ENCODE measurements at regions not wholly inside any gene's neighbourhood (a gene's known extent, or its start where the extent isn't known, plus 50 kb on each side); places are given as distances from the start of the nearest gene placed in this dataset.

GRCh38 chr4:1501754-1502500, 95.7 kb upstream of the NKX1-1 start:
- no peaks in the 10 kb centered on the region for H3K4me1 ChIP-seq
- intact Hi-C loops (cut with DNase I): no loop called here
- DNase-seq: no peak
- WGBS, 2 donors: 76 to 77% methylated on average over 23 of the region's 23 CpGs
- no peaks in the 10 kb centered on the region for H3K9me3 ChIP-seq
- TF ChIP-seq, protein P1, sequence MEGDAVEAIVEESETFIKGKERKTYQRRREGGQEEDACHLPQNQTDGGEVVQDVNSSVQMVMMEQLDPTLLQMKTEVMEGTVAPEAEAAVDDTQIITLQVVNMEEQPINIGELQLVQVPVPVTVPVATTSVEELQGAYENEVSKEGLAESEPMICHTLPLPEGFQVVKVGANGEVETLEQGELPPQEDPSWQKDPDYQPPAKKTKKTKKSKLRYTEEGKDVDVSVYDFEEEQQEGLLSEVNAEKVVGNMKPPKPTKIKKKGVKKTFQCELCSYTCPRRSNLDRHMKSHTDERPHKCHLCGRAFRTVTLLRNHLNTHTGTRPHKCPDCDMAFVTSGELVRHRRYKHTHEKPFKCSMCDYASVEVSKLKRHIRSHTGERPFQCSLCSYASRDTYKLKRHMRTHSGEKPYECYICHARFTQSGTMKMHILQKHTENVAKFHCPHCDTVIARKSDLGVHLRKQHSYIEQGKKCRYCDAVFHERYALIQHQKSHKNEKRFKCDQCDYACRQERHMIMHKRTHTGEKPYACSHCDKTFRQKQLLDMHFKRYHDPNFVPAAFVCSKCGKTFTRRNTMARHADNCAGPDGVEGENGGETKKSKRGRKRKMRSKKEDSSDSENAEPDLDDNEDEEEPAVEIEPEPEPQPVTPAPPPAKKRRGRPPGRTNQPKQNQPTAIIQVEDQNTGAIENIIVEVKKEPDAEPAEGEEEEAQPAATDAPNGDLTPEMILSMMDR (IDR thresholded peaks at IDR 0.05): no peak
- TF ChIP-seq POLR2A (IDR thresholded peaks at IDR 0.05) (no peak), POLR2AphosphoS5 (IDR thresholded peaks at IDR 0.05) (no peak), EP300 (IDR thresholded peaks at IDR 0.05) (no peak)
- no peak overlapping the region for H3K27ac ChIP-seq
- H3K4me3 ChIP-seq: no peak overlapping the region
- H3K27me3 ChIP-seq: peaks cover 0 to 36% (median 5%) of the 10 kb centered on the region in 3 donors
- H3K36me3 ChIP-seq: no peaks in the 10 kb centered on the region

DNA sequence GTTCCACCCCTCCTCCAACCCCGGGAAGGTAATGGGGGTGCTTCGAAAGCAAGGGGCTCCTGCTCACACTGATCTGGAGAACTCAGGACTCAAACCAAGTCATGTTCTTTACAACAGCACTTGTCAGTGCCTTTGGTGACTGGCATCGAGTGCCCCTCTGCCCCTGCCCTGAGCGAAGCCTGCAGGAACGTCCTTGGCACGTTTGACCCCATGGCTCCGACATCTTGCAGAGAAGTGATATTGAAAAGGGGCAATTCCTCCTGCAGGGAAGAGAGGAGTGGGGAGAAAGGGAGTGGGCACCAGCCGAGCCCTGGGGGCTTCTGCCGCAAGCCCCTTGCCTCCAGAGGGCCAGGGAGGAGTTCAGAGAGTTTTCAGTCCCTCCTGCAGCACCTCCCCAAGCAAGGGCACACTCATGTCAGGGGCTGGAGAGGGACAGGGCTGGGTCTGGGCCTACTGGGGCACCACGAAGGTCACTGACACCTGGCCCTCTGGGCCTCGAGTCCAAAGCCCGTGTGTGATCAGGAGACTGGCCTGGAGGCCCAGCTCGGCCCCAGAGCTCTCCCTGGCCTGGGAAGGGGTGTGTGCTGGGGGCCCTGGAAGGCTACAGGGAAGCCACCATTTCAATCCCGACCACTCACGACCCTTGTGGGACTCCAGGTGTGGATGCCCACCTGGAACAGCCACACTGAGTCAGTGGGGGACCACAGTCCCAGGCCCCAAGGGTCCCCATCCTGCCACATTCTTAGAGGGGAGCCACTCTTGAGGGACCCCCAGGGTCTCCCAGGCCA, 94.9 kb upstream of the NKX1-1 start:
- 67 to 80% methylated on average over 15 of the region's 15 CpGs for whole genome bisulfite sequencing, 2 donors
- intact Hi-C loops (cut with DNase I): no loop called here
- no peak for DNase-seq
- Histone ChIP-seq H3K9me3 (no peaks in the 10 kb centered on the region), H3K27me3 (peaks cover 0 to 32% (median 5%) of the 10 kb centered on the region in 3 donors), H3K4me3 (no peak overlapping the region), H3K27ac (no peak overlapping the region), H3K36me3 (no peaks in the 10 kb centered on the region), H3K4me1 (no peaks in the 10 kb centered on the region)
- TF ChIP-seq, protein P1 (IDR thresholded peaks at IDR 0.05): no peak
- TF ChIP-seq POLR2AphosphoS5 (IDR thresholded peaks at IDR 0.05): no peak
- no peak for TF ChIP-seq EP300 (IDR thresholded peaks at IDR 0.05)
- TF ChIP-seq POLR2A (IDR thresholded peaks at IDR 0.05): no peak

DNA sequence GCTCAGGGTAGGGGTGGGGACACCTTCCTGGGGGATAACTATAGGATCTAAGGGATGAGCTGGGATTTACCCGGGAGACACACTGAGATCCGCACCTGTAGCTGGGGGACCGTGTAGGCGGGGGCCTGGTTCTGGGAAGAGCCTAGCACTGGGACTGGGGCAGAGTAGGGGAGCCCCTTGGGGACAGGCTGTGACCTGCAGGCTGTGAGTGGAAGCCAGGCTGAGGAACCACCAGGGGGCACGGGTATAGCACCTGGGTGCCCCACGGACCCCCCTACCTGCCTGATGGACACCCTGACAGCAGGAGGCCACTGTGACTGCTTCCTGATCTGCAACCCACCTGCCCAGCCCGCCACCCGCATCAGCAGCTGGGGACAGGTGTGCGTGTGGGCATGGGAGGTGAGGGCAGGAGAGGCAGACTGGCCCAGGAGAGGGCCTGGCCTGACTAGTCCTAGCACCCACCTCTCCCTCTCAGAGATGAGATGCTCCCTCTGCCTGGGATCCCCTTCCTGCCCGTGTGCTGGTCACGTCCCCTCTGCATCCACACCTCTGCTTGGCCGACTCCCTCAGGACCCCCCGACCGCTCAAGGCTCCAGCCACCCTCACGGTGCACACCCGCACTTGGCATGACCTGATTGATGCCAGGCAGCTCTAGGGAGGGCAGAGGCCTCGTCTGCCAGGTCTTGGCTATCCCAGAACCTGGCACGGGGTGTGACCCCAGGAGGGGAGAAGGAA, 94.2 kb upstream of the NKX1-1 start:
- WGBS, 2 donors: 83 to 86% methylated on average over 18 of the region's 18 CpGs
- DNase-seq: no peak
- H3K27me3 ChIP-seq: peaks cover 0 to 30% (median 5%) of the 10 kb centered on the region in 3 donors

GRCh38 chr4:1499465-1499864, 93.2 kb upstream of the NKX1-1 start:
- WGBS, 2 donors: 72% methylated on average over 7 of the region's 7 CpGs
- Histone ChIP-seq H3K27me3 (peaks cover 0 to 34% (median 11%) of the 10 kb centered on the region in 3 donors), H3K36me3 (no peaks in the 10 kb centered on the region), H3K4me3 (no peak overlapping the region), H3K27ac (no peak overlapping the region), H3K9me3 (no peaks in the 10 kb centered on the region), H3K4me1 (no peaks in the 10 kb centered on the region)
- DNase-seq: no peak
- intact Hi-C loops (cut with DNase I): no loop called here
- TF ChIP-seq, protein P1 (IDR thresholded peaks at IDR 0.05): no peak
- TF ChIP-seq POLR2AphosphoS5 (IDR thresholded peaks at IDR 0.05) (no peak), EP300 (IDR thresholded peaks at IDR 0.05) (no peak), POLR2A (IDR thresholded peaks at IDR 0.05) (no peak)

More for the DNA sequence above, 94.2 kb upstream of the NKX1-1 start:
- Histone ChIP-seq H3K36me3 (no peaks in the 10 kb centered on the region), H3K9me3 (no peaks in the 10 kb centered on the region), H3K4me3 (no peak overlapping the region), H3K27ac (no peak overlapping the region), H3K4me1 (no peaks in the 10 kb centered on the region)
- TF ChIP-seq, protein P1 (IDR thresholded peaks at IDR 0.05): no peak
- TF ChIP-seq EP300 (IDR thresholded peaks at IDR 0.05): no peak
- intact Hi-C loops (cut with DNase I): no loop called here
